H1 (cell line): ENCODE measurements at regions not wholly inside any gene's neighbourhood (a gene's known extent, or its start where the extent isn't known, plus 50 kb on each side); places are given as distances from the start of the nearest gene placed in this dataset.

ENCODE experiments used
- BCL11A ChIP-seq, 2 experiments: IDR thresholded peaks; one replicate each; pipeline ENCODE4 v1.6.1; 2011; ENCODE audit warnings: low read depth in 2 of 2, low read length in 2 of 2, mild to moderate bottlenecking in 2 of 2
- EGR1 ChIP-seq: IDR thresholded peaks from 2 replicates; pipeline ENCODE4 v1.6.1; 2011; ENCODE audit warnings: low read depth, low read length, borderline replicate concordance
- NRF1 ChIP-seq: IDR thresholded peaks from 2 replicates; pipeline ENCODE4 v1.6.1; 2011; ENCODE audit warnings: mild to moderate bottlenecking, low read depth, low read length, improper control_type of control experiment
- POLR2A ChIP-seq, 2 experiments: IDR thresholded peaks; 1 replicate in 1 of 2; 2 replicates in 1 of 2; pipeline ENCODE4 v1.6.1; 2011; ENCODE audit warnings: low read depth in 2 of 2, low read length in 2 of 2, mild to moderate bottlenecking in 2 of 2; ENCODE audit errors: control extremely low read depth in 1 of 2
- POLR2AphosphoS5 ChIP-seq: IDR thresholded peaks from 2 replicates; pipeline ENCODE4 v1.6.1; 2011; ENCODE audit warnings: low read depth, low read length
- RBBP5 ChIP-seq: IDR thresholded peaks from 2 replicates; pipeline ENCODE4 v1.7.1; 2012; ENCODE audit warnings: low read depth, mild to moderate bottlenecking, inconsistent platforms, low read length, moderate library complexity, borderline replicate concordance
- SAP30 ChIP-seq: fragments of 300-600 bp; sonication (generic); IDR thresholded peaks from 2 replicates; pipeline ENCODE4 v1.7.1; 2012; ENCODE audit warnings: low read length, moderate library complexity, mild to moderate bottlenecking, inconsistent platforms; ENCODE audit not compliant: insufficient read depth, insufficient replicate concordance
- SIN3A ChIP-seq, 2 experiments: IDR thresholded peaks in 1 of 2; conservative IDR thresholded peaks in 1 of 2; 2 replicates each; pipeline ENCODE4 v1.6.1; 2011 to 2012; ENCODE audit warnings: low read length in 2 of 2, improper control_type of control experiment in 1 of 2, low read depth in 1 of 2, mild to moderate bottlenecking in 1 of 2
- TF ChIP-seq, protein P1 (sequence below), 3 experiments: IDR thresholded peaks; 1 replicate in 2 of 3; 2 replicates in 1 of 3; pipeline versions ENCODE4 v1.5.1 to v1.6.1; 2011; ENCODE audit warnings: low read length in 3 of 3, mild to moderate bottlenecking in 3 of 3, inconsistent platforms in 2 of 3, low read depth in 1 of 3, moderate library complexity in 1 of 3; ENCODE audit not compliant: insufficient read depth in 1 of 3; ENCODE audit errors: control extremely low read depth in 1 of 3

DNA sequence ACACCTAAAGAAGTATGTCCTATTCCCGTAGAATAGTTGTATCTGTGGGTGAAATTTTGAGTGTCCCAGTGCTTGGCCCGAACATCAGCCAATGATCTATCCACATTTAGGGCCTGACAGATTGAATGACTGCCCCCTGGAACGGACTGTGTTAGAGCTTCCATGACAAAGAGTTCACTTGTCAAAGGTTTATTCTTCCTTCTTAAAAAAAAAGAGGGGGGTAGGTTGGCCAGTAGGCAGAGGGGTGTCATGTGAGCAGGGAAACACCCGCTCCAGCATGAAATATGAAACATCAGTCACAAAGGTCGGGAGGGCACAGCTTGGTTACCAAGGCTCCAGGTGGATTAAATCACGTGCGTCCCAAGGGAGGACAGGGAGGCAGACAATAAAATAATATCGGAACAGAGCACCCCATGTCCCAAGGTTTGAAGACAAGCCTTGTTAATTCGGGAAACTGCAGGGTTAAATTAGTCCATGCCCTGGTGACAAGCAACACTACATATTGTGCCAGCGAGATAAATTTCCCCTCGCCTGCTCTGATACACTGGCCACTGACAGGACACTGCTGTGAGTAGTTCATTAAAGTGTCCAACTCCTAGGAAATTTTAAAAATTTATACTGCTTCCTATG is 401.2 kb downstream of the IRX1 start:
- TF ChIP-seq, protein P1, sequence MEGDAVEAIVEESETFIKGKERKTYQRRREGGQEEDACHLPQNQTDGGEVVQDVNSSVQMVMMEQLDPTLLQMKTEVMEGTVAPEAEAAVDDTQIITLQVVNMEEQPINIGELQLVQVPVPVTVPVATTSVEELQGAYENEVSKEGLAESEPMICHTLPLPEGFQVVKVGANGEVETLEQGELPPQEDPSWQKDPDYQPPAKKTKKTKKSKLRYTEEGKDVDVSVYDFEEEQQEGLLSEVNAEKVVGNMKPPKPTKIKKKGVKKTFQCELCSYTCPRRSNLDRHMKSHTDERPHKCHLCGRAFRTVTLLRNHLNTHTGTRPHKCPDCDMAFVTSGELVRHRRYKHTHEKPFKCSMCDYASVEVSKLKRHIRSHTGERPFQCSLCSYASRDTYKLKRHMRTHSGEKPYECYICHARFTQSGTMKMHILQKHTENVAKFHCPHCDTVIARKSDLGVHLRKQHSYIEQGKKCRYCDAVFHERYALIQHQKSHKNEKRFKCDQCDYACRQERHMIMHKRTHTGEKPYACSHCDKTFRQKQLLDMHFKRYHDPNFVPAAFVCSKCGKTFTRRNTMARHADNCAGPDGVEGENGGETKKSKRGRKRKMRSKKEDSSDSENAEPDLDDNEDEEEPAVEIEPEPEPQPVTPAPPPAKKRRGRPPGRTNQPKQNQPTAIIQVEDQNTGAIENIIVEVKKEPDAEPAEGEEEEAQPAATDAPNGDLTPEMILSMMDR (IDR thresholded peaks at IDR 0.05; ENCODE audit: control extremely low read depth in 1 of 3, insufficient read depth in 1 of 3, low read depth in 1 of 3, low read length in 3 of 3) = no peak
- no peak for TF ChIP-seq RBBP5
- no peak for TF ChIP-seq SIN3A (conservative IDR thresholded peaks at IDR 0.05 in 1 of 2, IDR thresholded peaks at IDR 0.05 in 1 of 2; ENCODE audit: low read depth in 1 of 2, low read length in 2 of 2)
- no peak for TF ChIP-seq POLR2AphosphoS5
- no peak for TF ChIP-seq BCL11A (IDR thresholded peaks at IDR 0.05; ENCODE audit: low read depth in 2 of 2, low read length in 2 of 2)
- TF ChIP-seq POLR2A (IDR thresholded peaks at IDR 0.05; ENCODE audit: control extremely low read depth in 1 of 2, low read depth in 2 of 2, low read length in 2 of 2) = no peak
- TF ChIP-seq NRF1 = no peak
- no peak for TF ChIP-seq EGR1
- no peak for TF ChIP-seq SAP30
